Activated CD4-positive, alpha-beta T cell treated with anti-CD3 and anti-CD28 coated beads, Interleukin-2, amount 50 U/mL, for 4 hours (primary cell): ENCODE measurements at regions not wholly inside any gene's neighbourhood (a gene's known extent, or its start where the extent isn't known, plus 50 kb on each side); places are given as distances from the start of the nearest gene placed in this dataset.
"Not testable (repeated sequence)": the region's sequence is repeated elsewhere in the genome, so short reads cannot be mapped to it uniquely, and the experiment has no call there.

Experiments used
- DNase-seq, 2 experiments: peaks; one replicate each; pipeline ENCODE4 v3.0.0-alpha.2; 2020

GRCh38 chr3:70466096-70466495, 153.7 kb upstream of the MDFIC2 start:
- no peak for DNase-seq

DNA sequence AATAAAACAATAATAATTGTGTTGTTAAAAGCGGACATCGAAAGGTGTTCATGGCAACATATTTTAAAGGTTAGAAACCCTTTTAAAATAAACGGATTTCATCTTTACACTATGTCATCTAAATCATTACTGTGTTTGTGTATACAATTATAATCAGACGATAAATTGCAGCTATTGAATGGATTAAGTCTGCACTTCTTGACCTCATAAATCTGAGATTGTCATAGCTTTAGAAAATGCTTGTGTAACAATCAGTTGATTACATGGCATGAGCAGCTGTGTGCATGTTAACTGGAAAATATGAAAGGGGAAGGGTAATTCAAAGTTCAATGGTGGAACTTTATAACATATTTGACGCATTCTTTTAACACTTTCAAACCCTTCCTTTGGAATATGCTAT, 152.4 kb upstream of the MDFIC2 start:
- DNase-seq: no peak

DNA sequence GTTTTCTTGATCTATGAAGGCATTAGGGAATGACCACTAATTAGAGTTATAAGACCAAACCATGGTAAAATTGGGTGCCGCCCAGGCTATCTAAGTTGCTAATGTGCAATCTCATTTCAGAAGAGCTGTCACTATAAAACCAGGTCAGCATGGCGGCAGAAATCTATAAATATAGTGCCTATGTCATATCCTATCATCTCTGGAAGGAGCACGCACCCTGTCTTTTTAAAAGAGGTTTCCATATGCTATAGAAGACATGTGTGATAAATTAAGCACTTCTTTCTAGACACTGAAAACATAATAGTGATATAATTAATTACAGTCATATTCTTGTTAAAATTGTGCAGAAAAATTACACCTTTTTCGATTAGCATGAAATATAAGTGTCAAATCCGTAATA, 152.0 kb upstream of the MDFIC2 start:
- DNase-seq: no peak

GRCh38 chr3:70450220-70450619, 137.8 kb upstream of the MDFIC2 start:
- not testable (repeated sequence) for DNase-seq

DNA sequence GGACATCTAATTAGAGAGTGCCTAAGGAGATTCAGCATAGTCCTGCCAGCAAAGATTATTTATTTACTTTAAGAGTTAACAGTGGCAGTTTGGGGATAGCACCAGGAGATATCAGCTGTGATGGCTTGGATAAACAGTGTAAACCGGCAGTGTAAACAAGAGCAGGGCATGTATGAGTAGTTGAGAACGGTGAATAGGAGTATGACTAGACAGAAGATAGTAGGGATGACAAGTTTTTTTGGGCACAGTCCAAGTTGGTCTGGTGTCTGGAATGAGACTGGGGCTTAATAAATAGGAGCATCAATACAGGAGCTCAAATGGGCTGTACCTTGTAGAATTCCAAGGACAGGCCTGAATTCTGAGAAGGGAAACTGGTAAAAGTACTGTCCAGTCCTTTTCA, 123.0 kb upstream of the MDFIC2 start:
- DNase-seq: not testable (repeated sequence)

DNA sequence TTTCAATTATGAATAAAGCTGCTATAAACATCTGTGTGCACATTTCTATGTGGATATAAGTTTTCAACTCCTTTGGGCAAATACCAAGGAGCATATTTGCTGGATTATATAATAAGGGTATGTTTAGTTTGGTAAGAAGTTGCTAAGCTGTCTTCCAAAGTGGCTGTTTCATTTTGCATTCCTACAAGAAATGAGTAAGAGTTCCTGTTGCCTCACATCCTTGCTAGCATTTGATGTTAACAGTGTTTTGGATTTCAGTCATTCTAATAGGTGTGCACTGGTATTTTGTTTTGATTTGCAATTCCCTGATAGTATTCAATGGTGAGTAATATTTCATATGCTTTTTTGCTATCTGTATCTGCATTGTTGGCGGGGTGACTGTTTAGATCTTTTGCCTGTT, 120.7 kb upstream of the MDFIC2 start:
- DNase-seq: no peak

- no peak for DNase-seq
Measured at GRCh38 chr3:70431911-70432310, 119.5 kb upstream of the MDFIC2 start.

- DNase-seq: no peak
Measured at GRCh38 chr3:70426071-70426470, 113.6 kb upstream of the MDFIC2 start.

GRCh38 chr3:70421506-70421905, 109.1 kb upstream of the MDFIC2 start:
- no peak for DNase-seq

DNA sequence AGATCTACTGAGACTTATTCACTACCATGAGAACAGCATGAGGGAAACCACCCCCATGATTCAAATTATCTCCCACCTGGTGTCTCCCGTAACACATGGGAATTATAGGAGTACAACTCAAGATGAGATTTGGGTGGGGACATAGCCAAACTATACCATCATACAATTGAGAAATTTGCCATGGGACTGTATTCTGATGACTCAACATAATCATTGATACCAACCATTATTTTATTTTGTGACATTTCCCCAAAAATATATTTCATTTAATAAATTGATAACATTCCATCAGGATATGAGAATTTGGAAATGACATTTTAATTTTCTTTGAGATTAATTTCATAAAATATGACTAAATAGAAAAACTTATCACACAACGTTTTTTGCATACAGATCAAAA, 96.6 kb upstream of the MDFIC2 start:
- no peak for DNase-seq

- DNase-seq: no peak
Measured at GRCh38 chr3:70400194-70400593, 87.8 kb upstream of the MDFIC2 start.

- no peak for DNase-seq
Measured at GRCh38 chr3:70393881-70394612, 81.6 kb upstream of the MDFIC2 start.

GRCh38 chr3:70392227-70392626, 79.8 kb upstream of the MDFIC2 start:
- no peak for DNase-seq

DNA sequence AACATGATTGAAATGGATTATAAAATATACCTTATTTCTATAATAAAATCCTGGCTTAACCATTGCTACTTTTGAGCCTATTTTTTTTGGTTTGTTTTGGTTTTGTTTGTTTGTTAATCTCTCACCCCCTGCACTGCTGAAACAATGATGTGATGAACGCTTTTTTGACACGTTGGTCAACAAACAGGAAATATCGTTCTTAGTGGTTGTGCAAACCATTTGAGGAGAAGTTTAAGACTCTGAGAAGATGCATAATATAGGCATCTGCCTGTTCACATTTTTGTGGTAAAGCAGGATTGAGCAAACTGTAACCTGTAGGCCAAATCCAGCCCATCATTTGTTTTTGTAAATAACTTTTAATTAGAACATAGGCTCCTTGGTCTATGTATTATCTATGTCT, 75.5 kb upstream of the MDFIC2 start:
- no peak for DNase-seq

- no peak for DNase-seq
Measured at GRCh38 chr3:70386846-70387245, 74.4 kb upstream of the MDFIC2 start.

DNA sequence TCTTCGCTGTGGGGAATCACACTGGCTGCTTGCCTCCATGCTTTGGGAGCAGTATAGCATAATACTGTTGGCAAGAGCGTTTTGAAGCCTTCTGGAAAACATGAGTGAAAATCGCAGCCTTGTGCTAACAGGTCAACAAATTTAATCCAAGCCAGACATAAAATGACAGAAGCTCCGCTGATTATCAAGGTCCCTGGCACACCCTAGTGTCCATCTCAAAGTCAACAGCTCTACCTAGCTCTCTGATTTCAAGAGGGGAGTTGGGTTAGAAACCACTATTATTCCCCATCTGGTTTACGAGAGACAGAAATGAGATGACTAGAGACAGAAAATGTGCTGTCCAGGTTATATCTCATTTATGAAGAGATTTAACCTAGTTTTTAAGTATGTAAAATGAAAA, 73.6 kb upstream of the MDFIC2 start:
- no peak for DNase-seq

GRCh38 chr3:70383360-70383831, 71.0 kb upstream of the MDFIC2 start:
- no peak for DNase-seq

- DNase-seq: no peak
Measured at GRCh38 chr3:70374179-70374578, 61.7 kb upstream of the MDFIC2 start.
